ENCODE measurements at regions not wholly inside any gene's neighbourhood (a gene's known extent, or its start where the extent isn't known, plus 50 kb on each side); places are given as distances from the start of the nearest gene placed in this dataset.

GRCh38 chr2:53260568-53260967 lies 507.0 kb upstream of the CHAC2 start:
- no peak for TF ChIP-seq POLR2A (IDR thresholded peaks at IDR 0.05)
- TF ChIP-seq CTCF (IDR thresholded peaks at IDR 0.05) = no peak

Data from Peyer's patch (tissue), 4 donors.